ENCODE measurements at regions not wholly inside any gene's neighbourhood (a gene's known extent, or its start where the extent isn't known, plus 50 kb on each side); places are given as distances from the start of the nearest gene placed in this dataset.

DNA sequence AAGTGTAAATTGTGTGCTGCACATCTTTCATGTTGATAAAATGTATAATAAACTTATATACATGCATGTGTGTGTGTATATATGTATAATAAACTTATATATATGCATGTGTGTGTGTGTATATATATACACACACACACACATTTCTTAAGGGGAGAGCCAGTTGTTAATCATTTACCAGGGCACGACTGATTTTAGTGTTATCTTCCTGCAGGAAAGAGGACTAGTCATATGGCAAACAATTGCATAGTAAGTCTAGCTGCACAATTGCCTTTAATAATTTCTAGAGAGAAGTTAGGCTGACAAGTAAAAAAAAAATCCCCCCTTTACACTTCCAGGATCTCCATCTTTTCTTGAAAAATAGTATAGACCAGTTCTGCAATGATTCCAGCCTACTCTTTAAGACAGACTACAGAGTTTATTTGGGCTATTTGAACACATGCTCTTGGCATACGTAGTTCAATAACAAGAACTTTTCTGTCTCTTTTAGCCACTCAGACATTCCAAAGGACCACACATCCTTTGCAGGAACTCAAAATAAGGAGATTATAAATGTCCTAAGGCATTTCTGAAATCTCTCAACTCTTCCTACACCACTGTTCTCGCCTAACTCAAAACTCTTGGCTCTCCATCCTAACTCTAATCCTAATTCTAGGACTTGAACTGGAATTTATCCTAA is 163.6 kb upstream of the SETMAR start:
- H3K9me3 Mint-ChIP-seq = peaks cover 20% of the 10 kb centered on the region
- ChIA-PET CTCF (no interaction called here), POLR2A (no interaction called here)
- 0 out of 2 replicates have a peak, but pooled peaks cover 3% of the 10 kb centered on the region for H3K36me3 Mint-ChIP-seq
- H3K27ac Mint-ChIP-seq = no peak overlapping the region
- ATAC-seq = no peak
- no peak overlapping the region for H3K4me3 Mint-ChIP-seq
- peaks cover 8% of the 10 kb centered on the region for H3K27me3 Mint-ChIP-seq (ENCODE audit: low read depth)
- no peak for DNase-seq (ENCODE audit: low spot score)
- TF ChIP-seq ZNF219 (CRISPR knock-in tag; IDR thresholded peaks at IDR 0.05; ENCODE audit: borderline replicate concordance) = no peak
- TF ChIP-seq, protein P1, sequence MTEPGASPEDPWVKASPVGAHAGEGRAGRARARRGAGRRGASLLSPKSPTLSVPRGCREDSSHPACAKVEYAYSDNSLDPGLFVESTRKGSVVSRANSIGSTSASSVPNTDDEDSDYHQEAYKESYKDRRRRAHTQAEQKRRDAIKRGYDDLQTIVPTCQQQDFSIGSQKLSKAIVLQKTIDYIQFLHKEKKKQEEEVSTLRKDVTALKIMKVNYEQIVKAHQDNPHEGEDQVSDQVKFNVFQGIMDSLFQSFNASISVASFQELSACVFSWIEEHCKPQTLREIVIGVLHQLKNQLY (CRISPR knock-in tag; IDR thresholded peaks at IDR 0.05) = no peak
- no peak for TF ChIP-seq ZNF317 (CRISPR knock-in tag; IDR thresholded peaks at IDR 0.05; ENCODE audit: borderline replicate concordance, low read depth)
- TF ChIP-seq FOXK1 (CRISPR knock-in tag; IDR thresholded peaks at IDR 0.05) = no peak
- TF ChIP-seq, protein P2, sequence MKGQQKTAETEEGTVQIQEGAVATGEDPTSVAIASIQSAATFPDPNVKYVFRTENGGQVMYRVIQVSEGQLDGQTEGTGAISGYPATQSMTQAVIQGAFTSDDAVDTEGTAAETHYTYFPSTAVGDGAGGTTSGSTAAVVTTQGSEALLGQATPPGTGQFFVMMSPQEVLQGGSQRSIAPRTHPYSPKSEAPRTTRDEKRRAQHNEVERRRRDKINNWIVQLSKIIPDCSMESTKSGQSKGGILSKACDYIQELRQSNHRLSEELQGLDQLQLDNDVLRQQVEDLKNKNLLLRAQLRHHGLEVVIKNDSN (CRISPR knock-in tag; IDR thresholded peaks at IDR 0.05) = no peak
- no peaks in the 10 kb centered on the region for H3K4me1 Mint-ChIP-seq

DNA sequence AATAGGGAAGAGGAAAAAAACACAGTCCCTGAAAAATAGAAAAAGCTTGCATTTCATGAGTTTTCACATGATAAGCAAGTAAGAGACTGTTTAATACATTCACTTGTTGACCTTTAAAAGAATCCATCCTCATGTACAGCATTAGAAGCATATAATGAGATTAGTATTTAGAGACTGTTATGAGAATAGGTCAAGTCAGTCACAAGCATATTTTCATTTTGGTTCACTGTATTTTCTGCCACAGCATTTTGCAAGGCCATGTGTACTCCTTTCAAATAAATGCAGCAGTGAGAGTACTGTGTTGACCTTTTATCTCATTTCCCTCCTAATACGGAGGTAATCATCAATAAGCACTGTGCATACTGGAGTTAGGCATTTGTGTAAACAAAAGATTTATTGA is 162.2 kb upstream of the SETMAR start:
- no peak overlapping the region for H3K27ac Mint-ChIP-seq
- peaks cover 11% of the 10 kb centered on the region for H3K9me3 Mint-ChIP-seq
- DNase-seq (ENCODE audit: low spot score) = no peak
- no peak for ATAC-seq
- H3K27me3 Mint-ChIP-seq (ENCODE audit: low read depth) = peaks cover 6% of the 10 kb centered on the region
- no peaks in the 10 kb centered on the region for H3K4me1 Mint-ChIP-seq
- H3K36me3 Mint-ChIP-seq = peaks cover 1% of the 10 kb centered on the region
- ChIA-PET CTCF (no interaction called here), POLR2A (no interaction called here)
- TF ChIP-seq MYBL2 (CRISPR knock-in tag; IDR thresholded peaks at IDR 0.05) = no peak
- TF ChIP-seq, protein P3, sequence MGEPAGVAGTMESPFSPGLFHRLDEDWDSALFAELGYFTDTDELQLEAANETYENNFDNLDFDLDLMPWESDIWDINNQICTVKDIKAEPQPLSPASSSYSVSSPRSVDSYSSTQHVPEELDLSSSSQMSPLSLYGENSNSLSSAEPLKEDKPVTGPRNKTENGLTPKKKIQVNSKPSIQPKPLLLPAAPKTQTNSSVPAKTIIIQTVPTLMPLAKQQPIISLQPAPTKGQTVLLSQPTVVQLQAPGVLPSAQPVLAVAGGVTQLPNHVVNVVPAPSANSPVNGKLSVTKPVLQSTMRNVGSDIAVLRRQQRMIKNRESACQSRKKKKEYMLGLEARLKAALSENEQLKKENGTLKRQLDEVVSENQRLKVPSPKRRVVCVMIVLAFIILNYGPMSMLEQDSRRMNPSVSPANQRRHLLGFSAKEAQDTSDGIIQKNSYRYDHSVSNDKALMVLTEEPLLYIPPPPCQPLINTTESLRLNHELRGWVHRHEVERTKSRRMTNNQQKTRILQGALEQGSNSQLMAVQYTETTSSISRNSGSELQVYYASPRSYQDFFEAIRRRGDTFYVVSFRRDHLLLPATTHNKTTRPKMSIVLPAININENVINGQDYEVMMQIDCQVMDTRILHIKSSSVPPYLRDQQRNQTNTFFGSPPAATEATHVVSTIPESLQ (CRISPR knock-in tag; IDR thresholded peaks at IDR 0.05) = no peak
- no peak for TF ChIP-seq HMGA2 (CRISPR knock-in tag; IDR thresholded peaks at IDR 0.05)
- no peak for TF ChIP-seq ZNF138 (CRISPR knock-in tag; conservative IDR thresholded peaks at IDR 0.05)
- no peak overlapping the region for H3K4me3 Mint-ChIP-seq

DNA sequence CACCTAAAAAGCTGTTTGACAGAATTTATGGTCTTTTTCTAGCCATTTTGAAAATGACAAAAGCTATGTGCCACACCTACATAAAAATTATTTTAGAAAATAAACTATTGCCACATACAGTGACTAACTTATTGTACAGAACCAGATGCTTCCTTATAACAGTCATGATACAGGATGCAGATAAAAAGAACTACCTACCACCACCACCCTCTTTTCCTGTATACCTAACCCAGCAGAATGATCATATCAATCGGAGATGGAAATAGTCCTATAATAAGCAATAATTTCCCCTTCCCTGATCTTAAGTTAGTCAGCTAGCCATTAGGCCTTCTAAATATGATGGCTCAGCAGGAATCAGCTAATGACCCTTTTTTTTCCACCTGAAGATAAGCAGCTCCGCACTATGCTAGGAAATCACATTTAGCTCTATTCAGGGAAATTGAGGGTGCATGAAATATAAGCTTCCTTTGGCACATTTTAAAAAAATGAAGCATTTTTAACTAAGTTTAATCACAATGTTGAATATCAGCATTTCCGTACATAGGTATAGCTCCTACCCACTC is 155.5 kb upstream of the SETMAR start:
- H3K4me3 Mint-ChIP-seq = no peak overlapping the region
- ChIA-PET POLR2A (no interaction called here), CTCF (interaction anchor here (0.9 kb wide), 1 partner anchor 143 kb away, joined by 3 read pairs; no protein-coding TSS in a partner anchor)
- no peak overlapping the region for H3K27ac Mint-ChIP-seq
- H3K9me3 Mint-ChIP-seq = peaks cover 27% of the 10 kb centered on the region
- no peak for ATAC-seq
- H3K36me3 Mint-ChIP-seq = peaks cover 5% of the 10 kb centered on the region
- H3K4me1 Mint-ChIP-seq = no peaks in the 10 kb centered on the region
- TF ChIP-seq, protein P4, sequence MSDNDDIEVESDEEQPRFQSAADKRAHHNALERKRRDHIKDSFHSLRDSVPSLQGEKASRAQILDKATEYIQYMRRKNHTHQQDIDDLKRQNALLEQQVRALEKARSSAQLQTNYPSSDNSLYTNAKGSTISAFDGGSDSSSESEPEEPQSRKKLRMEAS (CRISPR knock-in tag; IDR thresholded peaks at IDR 0.05) = no peak
- TF ChIP-seq, protein P5, sequence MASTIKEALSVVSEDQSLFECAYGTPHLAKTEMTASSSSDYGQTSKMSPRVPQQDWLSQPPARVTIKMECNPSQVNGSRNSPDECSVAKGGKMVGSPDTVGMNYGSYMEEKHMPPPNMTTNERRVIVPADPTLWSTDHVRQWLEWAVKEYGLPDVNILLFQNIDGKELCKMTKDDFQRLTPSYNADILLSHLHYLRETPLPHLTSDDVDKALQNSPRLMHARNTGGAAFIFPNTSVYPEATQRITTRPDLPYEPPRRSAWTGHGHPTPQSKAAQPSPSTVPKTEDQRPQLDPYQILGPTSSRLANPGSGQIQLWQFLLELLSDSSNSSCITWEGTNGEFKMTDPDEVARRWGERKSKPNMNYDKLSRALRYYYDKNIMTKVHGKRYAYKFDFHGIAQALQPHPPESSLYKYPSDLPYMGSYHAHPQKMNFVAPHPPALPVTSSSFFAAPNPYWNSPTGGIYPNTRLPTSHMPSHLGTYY (CRISPR knock-in tag; IDR thresholded peaks at IDR 0.05) = no peak
- TF ChIP-seq GRHL2 (CRISPR knock-in tag; IDR thresholded peaks at IDR 0.05; ENCODE audit: insufficient replicate concordance, severe bottlenecking) = no peak
- no peak for TF ChIP-seq TEAD4 (CRISPR knock-in tag; IDR thresholded peaks at IDR 0.05)
- TF ChIP-seq, protein P6, sequence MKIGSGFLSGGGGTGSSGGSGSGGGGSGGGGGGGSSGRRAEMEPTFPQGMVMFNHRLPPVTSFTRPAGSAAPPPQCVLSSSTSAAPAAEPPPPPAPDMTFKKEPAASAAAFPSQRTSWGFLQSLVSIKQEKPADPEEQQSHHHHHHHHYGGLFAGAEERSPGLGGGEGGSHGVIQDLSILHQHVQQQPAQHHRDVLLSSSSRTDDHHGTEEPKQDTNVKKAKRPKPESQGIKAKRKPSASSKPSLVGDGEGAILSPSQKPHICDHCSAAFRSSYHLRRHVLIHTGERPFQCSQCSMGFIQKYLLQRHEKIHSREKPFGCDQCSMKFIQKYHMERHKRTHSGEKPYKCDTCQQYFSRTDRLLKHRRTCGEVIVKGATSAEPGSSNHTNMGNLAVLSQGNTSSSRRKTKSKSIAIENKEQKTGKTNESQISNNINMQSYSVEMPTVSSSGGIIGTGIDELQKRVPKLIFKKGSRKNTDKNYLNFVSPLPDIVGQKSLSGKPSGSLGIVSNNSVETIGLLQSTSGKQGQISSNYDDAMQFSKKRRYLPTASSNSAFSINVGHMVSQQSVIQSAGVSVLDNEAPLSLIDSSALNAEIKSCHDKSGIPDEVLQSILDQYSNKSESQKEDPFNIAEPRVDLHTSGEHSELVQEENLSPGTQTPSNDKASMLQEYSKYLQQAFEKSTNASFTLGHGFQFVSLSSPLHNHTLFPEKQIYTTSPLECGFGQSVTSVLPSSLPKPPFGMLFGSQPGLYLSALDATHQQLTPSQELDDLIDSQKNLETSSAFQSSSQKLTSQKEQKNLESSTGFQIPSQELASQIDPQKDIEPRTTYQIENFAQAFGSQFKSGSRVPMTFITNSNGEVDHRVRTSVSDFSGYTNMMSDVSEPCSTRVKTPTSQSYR (CRISPR knock-in tag; IDR thresholded peaks at IDR 0.05) = no peak
- TF ChIP-seq SMAD4 (CRISPR knock-in tag; IDR thresholded peaks at IDR 0.05) = no peak
- TF ChIP-seq NR3C1 (CRISPR knock-in tag; conservative IDR thresholded peaks at IDR 0.05; ENCODE audit: low read depth) = no peak
- TF ChIP-seq, protein P7, sequence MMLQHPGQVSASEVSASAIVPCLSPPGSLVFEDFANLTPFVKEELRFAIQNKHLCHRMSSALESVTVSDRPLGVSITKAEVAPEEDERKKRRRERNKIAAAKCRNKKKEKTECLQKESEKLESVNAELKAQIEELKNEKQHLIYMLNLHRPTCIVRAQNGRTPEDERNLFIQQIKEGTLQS (CRISPR knock-in tag; conservative IDR thresholded peaks at IDR 0.05) = no peak
- no peak for TF ChIP-seq GABPB1 (CRISPR knock-in tag; IDR thresholded peaks at IDR 0.05)
- no peak for DNase-seq (ENCODE audit: low spot score)
- no peaks in the 10 kb centered on the region; the same call in 1 of the 2 replicates for H3K27me3 Mint-ChIP-seq (ENCODE audit: low read depth)
